ENCODE measurements at regions not wholly inside any gene's neighbourhood (a gene's known extent, or its start where the extent isn't known, plus 50 kb on each side); places are given as distances from the start of the nearest gene placed in this dataset.

DNA sequence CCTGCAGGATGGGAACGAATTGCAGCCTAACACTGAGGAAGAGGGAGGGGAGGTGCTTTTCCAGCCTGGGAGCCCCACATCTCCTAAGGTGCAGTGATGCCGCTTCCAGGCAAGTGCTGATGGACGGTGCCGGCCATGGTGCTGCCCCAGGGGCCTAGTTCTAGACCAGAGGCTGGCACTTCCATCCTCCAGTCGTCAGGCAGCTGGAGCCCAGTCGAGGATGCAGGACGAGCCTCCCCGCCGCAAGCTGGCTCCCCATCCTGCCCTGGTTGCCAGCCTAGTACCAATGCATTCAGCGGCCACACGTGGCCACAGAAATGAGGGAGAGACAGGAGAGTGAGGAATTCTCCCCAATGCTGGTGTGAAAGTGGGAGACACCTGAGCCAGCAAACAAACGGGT, 413.5 kb downstream of the ZNF516 start:
- Mint-ChIP-seq H3K9me3 (ENCODE audit: unreplicated experiment) (no peaks in the 10 kb centered on the region), H3K4me1 (ENCODE audit: unreplicated experiment) (no peaks in the 10 kb centered on the region), H3K27ac (ENCODE audit: unreplicated experiment) (no peak overlapping the region), H3K4me3 (ENCODE audit: unreplicated experiment) (no peak overlapping the region), H3K27me3 (ENCODE audit: unreplicated experiment) (no peaks in the 10 kb centered on the region), H3K36me3 (ENCODE audit: low read depth, unreplicated experiment) (no peaks in the 10 kb centered on the region)
- TF ChIP-seq, protein P1, sequence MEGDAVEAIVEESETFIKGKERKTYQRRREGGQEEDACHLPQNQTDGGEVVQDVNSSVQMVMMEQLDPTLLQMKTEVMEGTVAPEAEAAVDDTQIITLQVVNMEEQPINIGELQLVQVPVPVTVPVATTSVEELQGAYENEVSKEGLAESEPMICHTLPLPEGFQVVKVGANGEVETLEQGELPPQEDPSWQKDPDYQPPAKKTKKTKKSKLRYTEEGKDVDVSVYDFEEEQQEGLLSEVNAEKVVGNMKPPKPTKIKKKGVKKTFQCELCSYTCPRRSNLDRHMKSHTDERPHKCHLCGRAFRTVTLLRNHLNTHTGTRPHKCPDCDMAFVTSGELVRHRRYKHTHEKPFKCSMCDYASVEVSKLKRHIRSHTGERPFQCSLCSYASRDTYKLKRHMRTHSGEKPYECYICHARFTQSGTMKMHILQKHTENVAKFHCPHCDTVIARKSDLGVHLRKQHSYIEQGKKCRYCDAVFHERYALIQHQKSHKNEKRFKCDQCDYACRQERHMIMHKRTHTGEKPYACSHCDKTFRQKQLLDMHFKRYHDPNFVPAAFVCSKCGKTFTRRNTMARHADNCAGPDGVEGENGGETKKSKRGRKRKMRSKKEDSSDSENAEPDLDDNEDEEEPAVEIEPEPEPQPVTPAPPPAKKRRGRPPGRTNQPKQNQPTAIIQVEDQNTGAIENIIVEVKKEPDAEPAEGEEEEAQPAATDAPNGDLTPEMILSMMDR (IDR thresholded peaks at IDR 0.05; ENCODE audit: unreplicated experiment) = no peak
- no peak for DNase-seq (ENCODE audit: low spot score)

DNA sequence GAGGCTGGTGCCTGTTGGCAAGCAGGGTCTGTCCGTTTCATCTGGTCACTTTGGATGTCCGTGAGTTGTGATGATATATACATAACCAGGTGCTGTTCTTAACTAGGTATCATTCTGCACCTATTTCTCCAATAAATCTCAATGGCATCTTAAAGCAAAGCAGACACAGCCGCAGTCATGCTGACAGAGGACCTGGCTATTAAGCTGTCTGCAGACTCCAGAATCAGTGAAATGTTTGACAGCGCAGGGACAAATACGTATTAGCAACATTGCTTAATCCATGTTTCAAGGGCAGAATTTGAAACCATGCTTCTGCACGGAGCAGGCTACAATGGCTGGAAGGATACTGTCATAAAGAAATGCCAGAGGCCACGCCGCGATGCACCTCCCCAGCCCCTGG, 414.6 kb downstream of the ZNF516 start:
- no peak for DNase-seq (ENCODE audit: low spot score)
- H3K27ac Mint-ChIP-seq (ENCODE audit: unreplicated experiment) = no peak overlapping the region
- no peaks in the 10 kb centered on the region for H3K4me1 Mint-ChIP-seq (ENCODE audit: unreplicated experiment)
- H3K9me3 Mint-ChIP-seq (ENCODE audit: unreplicated experiment) = no peaks in the 10 kb centered on the region
- no peaks in the 10 kb centered on the region for H3K36me3 Mint-ChIP-seq (ENCODE audit: low read depth, unreplicated experiment)
- no peak overlapping the region for H3K4me3 Mint-ChIP-seq (ENCODE audit: unreplicated experiment)
- TF ChIP-seq, protein P1 (IDR thresholded peaks at IDR 0.05; ENCODE audit: unreplicated experiment) = no peak
- no peaks in the 10 kb centered on the region for H3K27me3 Mint-ChIP-seq (ENCODE audit: unreplicated experiment)

DNA sequence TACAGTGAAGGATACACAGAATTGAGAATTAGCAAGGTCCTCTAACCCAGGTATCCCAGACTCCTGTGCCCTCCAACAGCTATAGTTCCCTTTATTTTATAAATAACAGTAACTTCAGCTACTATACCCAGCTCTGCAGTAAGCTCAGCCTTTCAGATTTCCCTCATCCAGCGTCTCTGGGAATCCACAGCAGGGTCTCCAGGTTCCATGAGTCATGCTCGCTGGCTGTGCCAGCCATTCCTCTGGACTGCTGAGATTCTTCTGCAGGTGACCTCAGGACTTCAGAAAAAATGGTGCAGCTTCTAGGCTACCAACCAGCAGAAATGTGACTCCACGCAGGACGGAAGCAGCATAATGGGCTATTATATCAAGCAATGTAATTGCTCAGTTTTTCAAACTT, 419.3 kb downstream of the ZNF516 start:
- Mint-ChIP-seq H3K9me3 (ENCODE audit: unreplicated experiment) (no peaks in the 10 kb centered on the region), H3K4me3 (ENCODE audit: unreplicated experiment) (no peak overlapping the region), H3K4me1 (ENCODE audit: unreplicated experiment) (no peaks in the 10 kb centered on the region), H3K27ac (ENCODE audit: unreplicated experiment) (no peak overlapping the region), H3K27me3 (ENCODE audit: unreplicated experiment) (no peaks in the 10 kb centered on the region), H3K36me3 (ENCODE audit: low read depth, unreplicated experiment) (no peaks in the 10 kb centered on the region)
- TF ChIP-seq, protein P1 (IDR thresholded peaks at IDR 0.05; ENCODE audit: unreplicated experiment) = no peak
- no peak for DNase-seq (ENCODE audit: low spot score)

DNA sequence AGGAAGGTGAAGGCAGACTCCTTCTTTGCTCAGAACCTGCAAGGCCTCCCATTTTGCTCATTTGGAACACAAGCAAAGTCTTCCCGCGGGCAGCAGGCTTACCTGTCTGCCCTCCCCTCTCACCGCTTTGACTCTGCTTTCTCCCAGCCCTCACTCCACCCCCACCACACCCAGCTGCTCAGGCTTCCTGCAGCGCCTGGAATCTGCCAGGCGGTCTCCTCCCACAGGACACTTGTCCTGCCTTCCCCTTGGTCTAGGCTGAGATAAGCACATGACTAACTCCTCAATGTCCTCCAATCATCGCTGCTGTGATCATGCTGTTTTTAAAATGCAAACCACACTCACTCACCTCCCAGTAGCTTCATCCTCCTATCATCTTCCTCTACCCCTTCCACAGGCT, 430.0 kb downstream of the ZNF516 start:
- no peak overlapping the region for H3K4me3 Mint-ChIP-seq (ENCODE audit: unreplicated experiment)
- H3K36me3 Mint-ChIP-seq (ENCODE audit: low read depth, unreplicated experiment) = no peaks in the 10 kb centered on the region
- H3K27ac Mint-ChIP-seq (ENCODE audit: unreplicated experiment) = no peak overlapping the region
- DNase-seq (ENCODE audit: low spot score) = no peak
- TF ChIP-seq, protein P1 (IDR thresholded peaks at IDR 0.05; ENCODE audit: unreplicated experiment) = no peak
- no peaks in the 10 kb centered on the region for H3K4me1 Mint-ChIP-seq (ENCODE audit: unreplicated experiment)
- no peaks in the 10 kb centered on the region for H3K27me3 Mint-ChIP-seq (ENCODE audit: unreplicated experiment)
- no peaks in the 10 kb centered on the region for H3K9me3 Mint-ChIP-seq (ENCODE audit: unreplicated experiment)

DNA sequence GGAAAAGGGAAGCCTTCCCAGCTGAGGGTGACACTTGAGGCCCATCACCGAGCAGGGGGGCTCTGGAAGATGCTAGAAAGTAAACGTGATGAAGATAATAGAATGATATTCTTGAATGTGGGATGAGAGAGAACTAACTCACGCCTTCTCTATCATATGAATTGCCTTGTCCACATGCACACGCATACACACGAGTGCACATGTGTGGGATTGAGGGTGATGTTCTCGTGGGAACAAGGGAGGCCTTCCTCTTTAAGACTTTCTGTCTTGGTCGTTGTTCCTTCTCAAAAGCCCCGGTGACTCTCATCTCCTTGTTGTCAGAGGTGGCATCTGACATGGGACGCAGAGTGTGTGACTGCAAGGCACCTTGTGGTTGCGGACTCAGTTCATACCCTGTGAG, 436.9 kb downstream of the ZNF516 start:
- H3K27ac Mint-ChIP-seq (ENCODE audit: unreplicated experiment) = no peak overlapping the region
- no peak for DNase-seq (ENCODE audit: low spot score)
- H3K27me3 Mint-ChIP-seq (ENCODE audit: unreplicated experiment) = no peaks in the 10 kb centered on the region
- no peaks in the 10 kb centered on the region for H3K36me3 Mint-ChIP-seq (ENCODE audit: low read depth, unreplicated experiment)
- TF ChIP-seq, protein P1 (IDR thresholded peaks at IDR 0.05; ENCODE audit: unreplicated experiment) = no peak
- H3K4me1 Mint-ChIP-seq (ENCODE audit: unreplicated experiment) = no peaks in the 10 kb centered on the region
- no peak overlapping the region for H3K4me3 Mint-ChIP-seq (ENCODE audit: unreplicated experiment)
- H3K9me3 Mint-ChIP-seq (ENCODE audit: unreplicated experiment) = no peaks in the 10 kb centered on the region

All from endothelial cell (in vitro differentiated cells).